B cell (primary cell): ENCODE measurements at regions not wholly inside any gene's neighbourhood (a gene's known extent, or its start where the extent isn't known, plus 50 kb on each side); places are given as distances from the start of the nearest gene placed in this dataset.

Experiments
- ATAC-seq: fragments of 200-7000 bp; cut with Tn5 transposase; one replicate; pipeline ENCODE4 v1.10.0; 2021; ENCODE audit warnings: low read depth, mild to moderate bottlenecking, moderate number of reproducible peaks, moderate library complexity
- CTCF ChIA-PET: fragments of 350-600 bp; sonication (Branson Sonifier 250); formaldehyde crosslinking; loops from one replicate; lab custom pipeline; 2021; ENCODE audit warnings: antibody characterized with exemption, inconsistent platforms; lab: Charles Lee
- POLR2A ChIA-PET: fragments of 350-600 bp; sonication (Branson Sonifier 250); formaldehyde crosslinking; loops from one replicate; lab custom pipeline; 2021; ENCODE audit warnings: antibody characterized with exemption; lab: Charles Lee
- DNase-seq: peaks from one replicate; pipeline ENCODE4 v3.0.0; 2013
- H2AFZ ChIP-seq: 2 replicates; pipeline ENCODE4 v1.6.1; 2012; ENCODE audit warnings: mild to moderate bottlenecking, low read depth, low read length; ENCODE audit not compliant: insufficient read depth, poor library complexity, severe bottlenecking
- H3K27ac ChIP-seq, 2 donors: 1 replicate in 1 of 2; 2 replicates in 1 of 2; pipeline ENCODE4 v1.5.1; 2012 to 2013; ENCODE audit warnings: low read length in 2 of 2, mild to moderate bottlenecking in 2 of 2, moderate library complexity in 1 of 2
- H3K27me3 ChIP-seq, 4 experiments: fragments of 200-600 bp in 1 of 4; sonication (generic) in 1 of 4; replicated peaks in 1 of 4; 1 replicate in 2 of 4; 2 replicates in 2 of 4; pipeline versions ENCODE4 v1.6.1 to v1.7.0; 2013 to 2016; ENCODE audit warnings: low read length in 3 of 4, mild to moderate bottlenecking in 2 of 4, mixed read lengths in 1 of 4, moderate library complexity in 1 of 4; ENCODE audit not compliant: insufficient read depth in 4 of 4, control insufficient read depth in 3 of 4; ENCODE audit errors: control extremely low read depth in 1 of 4
- H3K36me3 ChIP-seq, 2 experiments: replicated peaks in 1 of 2; 1 replicate in 1 of 2; 2 replicates in 1 of 2; pipeline versions ENCODE4 v1.6.1 to v1.7.1; 2013; ENCODE audit warnings: low read length in 1 of 2; ENCODE audit not compliant: insufficient read depth in 2 of 2, control insufficient read depth in 1 of 2; ENCODE audit errors: control extremely low read depth in 1 of 2, extremely low read depth in 1 of 2
- H3K4me1 ChIP-seq, 2 donors: fragments of 200-600 bp in 1 of 2; sonication (generic) in 1 of 2; 1 replicate in 1 of 2; 2 replicates in 1 of 2; pipeline versions ENCODE4 v1.5.1 to v1.6.1; 2013 to 2017; ENCODE audit warnings: low read length in 2 of 2; ENCODE audit not compliant: control insufficient read depth in 2 of 2, insufficient read depth in 2 of 2
- H3K4me2 ChIP-seq: replicated peaks from 2 replicates; pipeline ENCODE3; 2012; ENCODE audit warnings: mild to moderate bottlenecking, low read depth, low read length; ENCODE audit not compliant: poor library complexity, severe bottlenecking
- H3K4me3 ChIP-seq, 5 experiments: fragments of 200-600 bp in 1 of 5; sonication (generic) in 1 of 5; 1 replicate in 3 of 5; 2 replicates in 2 of 5; pipeline versions ENCODE4 v1.5.1 to v1.7.0; 2011 to 2016; ENCODE audit warnings: low read length in 4 of 5, mild to moderate bottlenecking in 4 of 5, low read depth in 2 of 5, control low read depth in 1 of 5, moderate library complexity in 1 of 5; ENCODE audit not compliant: insufficient read depth in 1 of 5; ENCODE audit errors: control extremely low read depth in 1 of 5, extremely low read depth in 1 of 5
- H3K79me2 ChIP-seq: fragments of 200-600 bp; sonication (generic); one replicate; pipeline ENCODE4 v1.6.0; 2016; ENCODE audit warnings: low read length; ENCODE audit not compliant: control insufficient read depth, insufficient read depth
- H3K9ac ChIP-seq: fragments of 200-600 bp; sonication (generic); 2 replicates; pipeline ENCODE4 v1.6.1; 2017; ENCODE audit warnings: mild to moderate bottlenecking, low read length, moderate library complexity
- H3K9me3 ChIP-seq, 3 donors: one replicate each; pipeline versions ENCODE4 v1.6.1 to v1.7.1; 2013; ENCODE audit warnings: low read length in 2 of 3; ENCODE audit not compliant: control insufficient read depth in 2 of 3, insufficient read depth in 1 of 3; ENCODE audit errors: control extremely low read depth in 1 of 3
- H4K20me1 ChIP-seq: 2 replicates; pipeline ENCODE4 v1.6.0; 2012; ENCODE audit warnings: mild to moderate bottlenecking, low read length; ENCODE audit not compliant: insufficient read depth, control insufficient read depth, poor library complexity, severe bottlenecking
- H3K27ac Mint-ChIP-seq: one replicate; pipeline ENCODE4 v1.8.0; 2021; ENCODE audit warnings: mixed read lengths
- H3K27me3 Mint-ChIP-seq: one replicate; pipeline ENCODE4 v1.8.0; 2021; ENCODE audit warnings: mixed read lengths
- H3K4me1 Mint-ChIP-seq: one replicate; pipeline ENCODE4 v1.8.0; 2021; ENCODE audit warnings: mixed read lengths
- H3K4me3 Mint-ChIP-seq: one replicate; pipeline ENCODE4 v1.8.0; 2021; ENCODE audit warnings: mixed read lengths
- H3K9me3 Mint-ChIP-seq: one replicate; pipeline ENCODE4 v1.8.0; 2022; ENCODE audit warnings: mixed read lengths; ENCODE audit not compliant: insufficient read depth
- EZH2 ChIP-seq: IDR thresholded peaks from 2 replicates; pipeline ENCODE4 v1.6.1; 2012; ENCODE audit warnings: borderline replicate concordance, low read depth, mild to moderate bottlenecking, moderate library complexity, low read length; ENCODE audit not compliant: insufficient read depth, poor library complexity, severe bottlenecking
- WGBS: methylation state at CpG from one replicate; pipeline ENCODE4 v1.1.5; 2013; ENCODE audit warnings: missing lambda C conversion rate; ENCODE audit not compliant: insufficient coverage; 5-methylcytosine and 5-hydroxymethylcytosine counted together
- intact Hi-C: fragments of 100-400 bp; cut with micrococcal nuclease; formaldehyde crosslinking; loops from one replicate; pipeline ENCODE4 v1.10.0; 2022
- TF ChIP-seq, protein P1 (sequence below): fragments of 200-600 bp; IDR thresholded peaks from one replicate; pipeline ENCODE4 v1.8.0; 2022; ENCODE audit warnings: antibody characterized with exemption, mild to moderate bottlenecking

DNA sequence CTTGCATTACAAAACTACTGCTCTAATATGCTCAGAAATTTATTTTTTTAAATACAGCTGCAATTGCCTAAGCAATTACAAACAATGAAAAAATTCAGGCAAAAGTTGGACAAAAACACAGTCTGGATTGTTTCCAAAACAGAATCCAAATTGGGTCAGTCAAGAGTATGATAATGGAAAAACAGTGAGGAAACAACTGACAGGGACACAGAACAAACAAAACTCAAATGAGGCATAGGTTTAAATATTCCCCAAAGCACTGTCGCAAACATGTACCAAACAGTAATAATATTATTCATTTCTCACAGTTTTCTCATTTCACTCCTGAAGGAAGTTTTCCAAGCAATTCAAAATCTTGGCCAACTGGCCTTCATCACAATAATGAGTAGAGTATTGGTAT, 386.6 kb downstream of the CENPC start:
- TF ChIP-seq, protein P1, sequence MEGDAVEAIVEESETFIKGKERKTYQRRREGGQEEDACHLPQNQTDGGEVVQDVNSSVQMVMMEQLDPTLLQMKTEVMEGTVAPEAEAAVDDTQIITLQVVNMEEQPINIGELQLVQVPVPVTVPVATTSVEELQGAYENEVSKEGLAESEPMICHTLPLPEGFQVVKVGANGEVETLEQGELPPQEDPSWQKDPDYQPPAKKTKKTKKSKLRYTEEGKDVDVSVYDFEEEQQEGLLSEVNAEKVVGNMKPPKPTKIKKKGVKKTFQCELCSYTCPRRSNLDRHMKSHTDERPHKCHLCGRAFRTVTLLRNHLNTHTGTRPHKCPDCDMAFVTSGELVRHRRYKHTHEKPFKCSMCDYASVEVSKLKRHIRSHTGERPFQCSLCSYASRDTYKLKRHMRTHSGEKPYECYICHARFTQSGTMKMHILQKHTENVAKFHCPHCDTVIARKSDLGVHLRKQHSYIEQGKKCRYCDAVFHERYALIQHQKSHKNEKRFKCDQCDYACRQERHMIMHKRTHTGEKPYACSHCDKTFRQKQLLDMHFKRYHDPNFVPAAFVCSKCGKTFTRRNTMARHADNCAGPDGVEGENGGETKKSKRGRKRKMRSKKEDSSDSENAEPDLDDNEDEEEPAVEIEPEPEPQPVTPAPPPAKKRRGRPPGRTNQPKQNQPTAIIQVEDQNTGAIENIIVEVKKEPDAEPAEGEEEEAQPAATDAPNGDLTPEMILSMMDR, result no peak
- H4K20me1 ChIP-seq, result no peaks in the 10 kb centered on the region
- Mint-ChIP-seq H3K4me3 (no peak overlapping the region), H3K27me3 (no peaks in the 10 kb centered on the region), H3K9me3 (no peaks in the 10 kb centered on the region), H3K4me1 (no peaks in the 10 kb centered on the region), H3K27ac (no peak overlapping the region)
- ATAC-seq (no peak), DNase-seq (no peak)
- no peak overlapping the region for H3K4me2 ChIP-seq
- no peaks in the 10 kb centered on the region for H3K27me3 ChIP-seq
- H2AFZ ChIP-seq, result no peak overlapping the region
- ChIA-PET CTCF (no interaction called here), POLR2A (no interaction called here)
- no peaks in the 10 kb centered on the region for H3K79me2 ChIP-seq
- H3K4me3 ChIP-seq, result no peak overlapping the region
- no peak overlapping the region for H3K9ac ChIP-seq
- intact Hi-C loops, result no loop called here
- H3K4me1 ChIP-seq, result no peaks in the 10 kb centered on the region
- H3K36me3 ChIP-seq, result no peaks in the 10 kb centered on the region
- H3K27ac ChIP-seq, result no peak overlapping the region
- WGBS, result no CpG with 5 or more reads among the region's 1 CpG
- no peaks in the 10 kb centered on the region for H3K9me3 ChIP-seq

DNA sequence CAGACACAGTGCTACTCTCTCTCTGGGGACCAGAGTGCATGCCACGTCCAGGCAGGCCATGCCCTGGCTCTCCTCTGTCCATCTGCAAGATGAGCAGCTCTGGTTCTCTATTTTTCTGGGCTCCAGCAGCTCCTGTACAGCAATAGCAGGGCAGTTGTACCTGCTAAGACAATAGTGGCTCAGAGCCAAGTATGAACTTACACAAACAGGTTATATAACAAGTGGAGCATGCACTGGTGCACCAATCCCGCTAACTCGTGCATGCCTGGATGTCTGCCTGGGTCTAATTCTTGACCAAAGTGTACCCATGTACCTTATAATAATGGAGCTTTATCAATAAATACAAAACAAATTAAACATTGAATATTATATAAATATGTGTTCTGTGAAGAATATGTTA, 392.3 kb downstream of the CENPC start:
- DNase-seq (no peak), ATAC-seq (no peak)
- no peaks in the 10 kb centered on the region for H3K79me2 ChIP-seq
- 69% methylated on average over 1 of the region's 3 CpGs for WGBS
- H3K9me3 ChIP-seq, result peaks cover 0 to 9% (median 0%) of the 10 kb centered on the region in 3 donors
- ChIA-PET CTCF (no interaction called here), POLR2A (no interaction called here)
- no peak for TF ChIP-seq EZH2
- TF ChIP-seq, protein P1, result no peak
- no peaks in the 10 kb centered on the region for H4K20me1 ChIP-seq
- no peak overlapping the region for H3K27ac Mint-ChIP-seq
- no peak overlapping the region for H3K4me3 ChIP-seq
- no peak overlapping the region for H3K9ac ChIP-seq
- no peak overlapping the region for H3K27ac ChIP-seq
- no peak overlapping the region for H3K4me3 Mint-ChIP-seq
- H3K4me1 ChIP-seq, result no peaks in the 10 kb centered on the region
- H3K36me3 ChIP-seq, result no peaks in the 10 kb centered on the region
- H2AFZ ChIP-seq, result no peak overlapping the region
- no peaks in the 10 kb centered on the region for H3K27me3 ChIP-seq
- no peaks in the 10 kb centered on the region for H3K9me3 Mint-ChIP-seq
- no peaks in the 10 kb centered on the region for H3K4me1 Mint-ChIP-seq
- H3K27me3 Mint-ChIP-seq, result no peaks in the 10 kb centered on the region
- H3K4me2 ChIP-seq, result no peak overlapping the region
- intact Hi-C loops, result no loop called here
